Esophagus squamous epithelium (tissue), 4 donors: ENCODE measurements at regions not wholly inside any gene's neighbourhood (a gene's known extent, or its start where the extent isn't known, plus 50 kb on each side); places are given as distances from the start of the nearest gene placed in this dataset.

Experiments used
- POLR2A ChIP-seq, 4 donors: fragments of 450-650 bp; IDR thresholded peaks; one replicate each; pipeline ENCODE4 v1.6.1; 2017; ENCODE audit warnings: antibody characterized with exemption in 4 of 4, mild to moderate bottlenecking in 4 of 4, moderate library complexity in 3 of 4
- TF ChIP-seq, protein P1 (sequence below), 6 experiments: fragments of 450-650 bp in 4 of 6; fragments of 200-600 bp in 2 of 6; sonication (generic) in 2 of 6; IDR thresholded peaks; one replicate each; pipeline ENCODE4 v1.5.1; 2016 to 2019; ENCODE audit warnings: antibody characterized with exemption in 6 of 6, mild to moderate bottlenecking in 4 of 6, moderate library complexity in 4 of 6

GRCh38 chr18:65403534-65403933 is 347.3 kb upstream of the CDH7 start:
- no peak for TF ChIP-seq POLR2A (IDR thresholded peaks at IDR 0.05)
- TF ChIP-seq, protein P1, sequence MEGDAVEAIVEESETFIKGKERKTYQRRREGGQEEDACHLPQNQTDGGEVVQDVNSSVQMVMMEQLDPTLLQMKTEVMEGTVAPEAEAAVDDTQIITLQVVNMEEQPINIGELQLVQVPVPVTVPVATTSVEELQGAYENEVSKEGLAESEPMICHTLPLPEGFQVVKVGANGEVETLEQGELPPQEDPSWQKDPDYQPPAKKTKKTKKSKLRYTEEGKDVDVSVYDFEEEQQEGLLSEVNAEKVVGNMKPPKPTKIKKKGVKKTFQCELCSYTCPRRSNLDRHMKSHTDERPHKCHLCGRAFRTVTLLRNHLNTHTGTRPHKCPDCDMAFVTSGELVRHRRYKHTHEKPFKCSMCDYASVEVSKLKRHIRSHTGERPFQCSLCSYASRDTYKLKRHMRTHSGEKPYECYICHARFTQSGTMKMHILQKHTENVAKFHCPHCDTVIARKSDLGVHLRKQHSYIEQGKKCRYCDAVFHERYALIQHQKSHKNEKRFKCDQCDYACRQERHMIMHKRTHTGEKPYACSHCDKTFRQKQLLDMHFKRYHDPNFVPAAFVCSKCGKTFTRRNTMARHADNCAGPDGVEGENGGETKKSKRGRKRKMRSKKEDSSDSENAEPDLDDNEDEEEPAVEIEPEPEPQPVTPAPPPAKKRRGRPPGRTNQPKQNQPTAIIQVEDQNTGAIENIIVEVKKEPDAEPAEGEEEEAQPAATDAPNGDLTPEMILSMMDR (IDR thresholded peaks at IDR 0.05), result no peak
